HUES64 (cell line): ENCODE measurements at regions not wholly inside any gene's neighbourhood (a gene's known extent, or its start where the extent isn't known, plus 50 kb on each side); places are given as distances from the start of the nearest gene placed in this dataset.

Source experiments
- H3K27ac ChIP-seq: 2 replicates; pipeline ENCODE4 v1.7.0; 2013; ENCODE audit warnings: low read depth, low read length, inconsistent platforms
- H3K27me3 ChIP-seq: 2 replicates; pipeline ENCODE4 v1.6.1; 2013; ENCODE audit warnings: mild to moderate bottlenecking, low read length; ENCODE audit not compliant: insufficient read depth
- H3K36me3 ChIP-seq: 2 replicates; pipeline ENCODE4 v1.6.1; 2013; ENCODE audit warnings: mild to moderate bottlenecking, low read length; ENCODE audit not compliant: insufficient read depth
- H3K4me1 ChIP-seq: 2 replicates; pipeline ENCODE4 v1.6.1; 2013; ENCODE audit warnings: mild to moderate bottlenecking, low read length, moderate library complexity; ENCODE audit not compliant: insufficient read depth
- H3K4me3 ChIP-seq: 2 replicates; pipeline ENCODE4 v1.5.1; 2013; ENCODE audit warnings: mild to moderate bottlenecking, low read length, moderate library complexity
- H3K9ac ChIP-seq: 2 replicates; pipeline ENCODE4 v1.6.1; 2013; ENCODE audit warnings: mild to moderate bottlenecking, low read depth, low read length
- H3K9me3 ChIP-seq: 2 replicates; pipeline ENCODE4 v1.6.1; 2013; ENCODE audit warnings: low read depth, low read length; ENCODE audit not compliant: insufficient read depth
- WGBS: fragments of 150-250, 120-280 bp; methylation state at CpG from one replicate; pipeline ENCODE4 v1.1.7; 2013; ENCODE audit warnings: missing lambda C conversion rate; 5-methylcytosine and 5-hydroxymethylcytosine counted together

GRCh38 chr7:53965716-53966115, 576.5 kb upstream of the VSTM2A start:
- Histone ChIP-seq H3K4me3 (no peak overlapping the region), H3K27me3 (no peaks in the 10 kb centered on the region), H3K9ac (no peak overlapping the region), H3K36me3 (no peaks in the 10 kb centered on the region), H3K27ac (no peak overlapping the region), H3K9me3 (no peaks in the 10 kb centered on the region), H3K4me1 (no peaks in the 10 kb centered on the region)
- WGBS, result 93% methylated on average over 3 of the region's 3 CpGs

DNA sequence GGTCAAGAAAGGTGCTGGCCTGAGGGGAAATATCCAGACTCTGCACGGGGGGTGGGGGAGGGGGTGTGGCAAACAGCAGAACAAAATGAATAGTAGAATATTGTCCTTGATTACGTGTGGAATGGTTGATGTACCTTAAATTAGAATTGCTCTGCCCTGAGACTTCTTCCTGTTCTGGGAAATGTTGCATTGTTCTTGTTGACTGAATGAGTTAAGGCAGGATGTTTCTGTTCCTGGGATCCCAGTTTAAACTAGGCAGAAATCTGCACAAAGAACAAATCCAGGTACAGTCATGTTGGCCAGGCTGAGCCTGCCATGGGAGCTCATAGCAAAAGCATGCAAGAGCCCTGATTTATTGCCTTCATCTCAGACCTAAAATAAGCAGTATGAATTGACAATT, 558.7 kb upstream of the VSTM2A start:
- Histone ChIP-seq H3K4me3 (no peak overlapping the region), H3K36me3 (no peaks in the 10 kb centered on the region), H3K27ac (no peak overlapping the region), H3K9ac (no peak overlapping the region), H3K9me3 (no peaks in the 10 kb centered on the region), H3K27me3 (no peaks in the 10 kb centered on the region), H3K4me1 (no peaks in the 10 kb centered on the region)
- 92% methylated on average over 2 of the region's 2 CpGs for WGBS

DNA sequence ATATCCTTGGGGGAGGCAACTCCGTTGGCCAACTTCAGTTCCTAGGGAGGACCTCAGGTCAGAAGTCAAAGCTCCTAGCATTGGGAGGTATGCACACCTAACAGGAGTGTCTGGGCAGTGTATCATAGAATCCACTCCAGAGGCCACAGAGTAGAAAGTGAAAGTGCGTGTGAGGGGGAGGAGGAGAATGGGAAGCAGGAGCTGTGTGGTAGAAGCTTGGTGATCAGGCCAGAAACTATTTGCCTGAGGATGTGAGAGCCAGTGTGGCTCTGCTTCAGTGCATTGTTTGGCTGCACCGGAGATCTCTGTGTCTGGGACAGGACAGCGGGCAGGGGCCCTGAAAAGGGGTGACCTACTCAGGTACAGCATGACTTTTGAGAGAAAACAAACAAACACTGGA, 557.4 kb upstream of the VSTM2A start:
- H3K27ac ChIP-seq, result no peak overlapping the region
- 79% methylated on average over 4 of the region's 4 CpGs for WGBS
- no peaks in the 10 kb centered on the region for H3K4me1 ChIP-seq
- no peaks in the 10 kb centered on the region for H3K27me3 ChIP-seq
- H3K36me3 ChIP-seq, result no peaks in the 10 kb centered on the region
- no peaks in the 10 kb centered on the region for H3K9me3 ChIP-seq
- H3K9ac ChIP-seq, result no peak overlapping the region
- no peak overlapping the region for H3K4me3 ChIP-seq

- H3K27me3 ChIP-seq, result no peaks in the 10 kb centered on the region
- no peaks in the 10 kb centered on the region for H3K36me3 ChIP-seq
- no peak overlapping the region for H3K27ac ChIP-seq
- no peak overlapping the region for H3K9ac ChIP-seq
- H3K4me1 ChIP-seq, result no peaks in the 10 kb centered on the region
- H3K9me3 ChIP-seq, result no peaks in the 10 kb centered on the region
- WGBS, result 86% methylated on average over 1 of the region's 2 CpGs
- H3K4me3 ChIP-seq, result no peak overlapping the region
Observed at GRCh38 chr7:53988376-53988775, 553.8 kb upstream of the VSTM2A start.

- Histone ChIP-seq H3K27me3 (no peaks in the 10 kb centered on the region), H3K36me3 (no peaks in the 10 kb centered on the region), H3K9me3 (no peaks in the 10 kb centered on the region), H3K4me1 (no peaks in the 10 kb centered on the region), H3K9ac (no peak overlapping the region), H3K27ac (no peak overlapping the region), H3K4me3 (no peak overlapping the region)
- 94% methylated on average over 2 of the region's 3 CpGs for WGBS
Observed at GRCh38 chr7:53993224-53993623, 549.0 kb upstream of the VSTM2A start.

DNA sequence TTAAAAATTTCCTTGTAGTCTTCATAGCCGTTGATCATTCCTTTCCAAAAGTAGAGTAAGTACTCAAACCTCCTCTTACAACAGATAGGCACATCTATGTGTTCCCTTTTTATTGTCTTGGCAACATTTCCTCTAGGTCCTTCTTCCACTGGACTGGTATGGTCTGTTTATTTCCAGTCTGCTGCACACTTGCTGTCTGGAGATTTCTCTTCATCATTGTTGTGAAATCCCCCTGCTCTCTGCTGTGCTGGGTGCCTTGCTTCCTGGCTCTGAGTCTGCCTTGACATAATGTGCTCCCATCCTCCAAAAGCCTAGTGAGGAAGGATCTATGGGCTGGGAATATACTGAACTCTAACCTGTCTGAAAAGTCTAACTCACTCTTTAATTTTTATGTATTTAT, 545.3 kb upstream of the VSTM2A start:
- H3K27me3 ChIP-seq, result no peaks in the 10 kb centered on the region
- H3K4me1 ChIP-seq, result no peaks in the 10 kb centered on the region
- WGBS, result 100% methylated on average over 1 of the region's 1 CpG
- H3K27ac ChIP-seq, result no peak overlapping the region
- no peaks in the 10 kb centered on the region for H3K9me3 ChIP-seq
- no peaks in the 10 kb centered on the region for H3K36me3 ChIP-seq
- H3K9ac ChIP-seq, result no peak overlapping the region
- H3K4me3 ChIP-seq, result no peak overlapping the region

- peak overlapping the region; percentile 46; the same call in 1 of the 2 replicates for H3K27ac ChIP-seq
- H3K9me3 ChIP-seq, result no peaks in the 10 kb centered on the region
- no peak overlapping the region for H3K4me3 ChIP-seq
- no peaks in the 10 kb centered on the region for H3K27me3 ChIP-seq
- WGBS, result 84% methylated on average over 2 of the region's 2 CpGs
- H3K36me3 ChIP-seq, result no peaks in the 10 kb centered on the region
- H3K9ac ChIP-seq, result peak overlapping the region; percentile 33; the same call in 1 of the 2 replicates
- H3K4me1 ChIP-seq, result peaks cover 19% of the 10 kb centered on the region; the same call in 1 of the 2 replicates
Observed at GRCh38 chr7:54014765-54015164, 527.4 kb upstream of the VSTM2A start.

GRCh38 chr7:54015251-54015650, 526.9 kb upstream of the VSTM2A start:
- Histone ChIP-seq H3K9ac (peak overlapping the region; percentile 33; the same call in 1 of the 2 replicates), H3K4me3 (no peak overlapping the region), H3K27me3 (no peaks in the 10 kb centered on the region), H3K27ac (no peak overlapping the region; the same call in 1 of the 2 replicates), H3K4me1 (peaks cover 19% of the 10 kb centered on the region; the same call in 1 of the 2 replicates), H3K9me3 (no peaks in the 10 kb centered on the region), H3K36me3 (no peaks in the 10 kb centered on the region)
- WGBS, result 71% methylated on average over 1 of the region's 2 CpGs

DNA sequence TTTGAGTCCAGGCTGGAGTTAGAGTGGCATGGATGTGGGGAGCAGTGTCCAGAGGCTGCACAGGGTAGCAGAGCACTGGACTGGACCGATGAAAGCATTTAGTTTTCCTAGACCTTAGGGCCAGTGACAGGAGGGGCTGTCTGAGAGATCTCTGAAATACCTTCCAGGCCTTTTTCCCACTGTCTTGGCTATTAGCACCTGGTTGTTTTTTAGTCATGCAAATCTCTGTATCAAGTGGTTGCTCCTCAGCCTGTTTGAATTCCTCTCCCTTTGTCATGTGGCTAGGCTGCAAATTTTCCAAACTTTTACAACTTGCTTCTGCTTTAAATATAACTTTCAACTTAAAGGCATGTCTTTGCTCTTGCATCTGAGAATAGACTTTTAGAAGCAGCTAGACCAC, 504.3 kb upstream of the VSTM2A start:
- Histone ChIP-seq H3K4me3 (no peak overlapping the region), H3K36me3 (no peaks in the 10 kb centered on the region), H3K27me3 (no peaks in the 10 kb centered on the region), H3K27ac (no peak overlapping the region), H3K4me1 (no peaks in the 10 kb centered on the region), H3K9me3 (peaks cover 24% of the 10 kb centered on the region), H3K9ac (no peak overlapping the region)
- WGBS, result 75% methylated on average over 1 of the region's 1 CpG

DNA sequence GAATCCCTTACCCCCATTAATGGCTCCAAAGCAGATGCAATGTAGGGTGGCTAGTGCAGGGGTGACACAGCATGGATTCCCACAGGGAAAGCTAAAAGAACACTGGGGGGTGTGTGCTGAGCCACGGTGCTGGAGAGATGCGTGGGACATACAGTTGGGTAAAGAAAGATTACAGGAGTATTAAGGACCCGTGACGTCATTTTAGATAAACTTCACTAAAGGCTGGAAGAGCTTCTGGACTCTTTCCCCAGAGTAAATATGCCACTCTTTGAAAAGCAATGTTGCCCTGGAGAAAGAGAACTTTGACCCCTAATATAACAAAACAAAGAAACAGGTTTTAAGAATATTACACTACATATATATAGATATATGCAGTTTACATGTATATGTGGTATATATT, 481.5 kb upstream of the VSTM2A start:
- H3K9me3 ChIP-seq, result 0 out of 2 replicates have a peak, but pooled peaks cover 3% of the 10 kb centered on the region
- 81% methylated on average over 4 of the region's 4 CpGs for whole genome bisulfite sequencing
- no peak overlapping the region for H3K9ac ChIP-seq
- H3K27me3 ChIP-seq, result no peaks in the 10 kb centered on the region
- no peak overlapping the region for H3K27ac ChIP-seq
- H3K36me3 ChIP-seq, result no peaks in the 10 kb centered on the region
- no peaks in the 10 kb centered on the region for H3K4me1 ChIP-seq
- no peak overlapping the region for H3K4me3 ChIP-seq

DNA sequence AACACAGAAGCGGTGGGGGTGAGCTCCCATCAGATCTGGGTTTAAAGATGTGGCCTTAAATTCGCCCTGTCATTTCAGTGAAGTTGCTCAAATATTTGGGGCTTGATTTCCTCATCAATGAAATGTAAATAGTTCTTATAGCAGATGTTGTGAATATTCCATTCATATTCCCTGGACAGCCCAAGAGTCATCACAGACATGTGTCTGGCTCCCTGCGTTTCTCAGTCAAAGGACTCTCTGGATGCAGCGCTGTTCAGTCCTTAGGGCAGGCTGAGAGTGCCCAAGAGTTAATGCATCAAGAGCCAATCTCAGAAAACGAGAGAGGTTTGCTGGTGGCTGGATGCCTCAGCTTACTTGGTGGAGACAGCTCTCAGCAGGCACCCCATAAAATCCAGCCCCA, 475.5 kb upstream of the VSTM2A start:
- no peak overlapping the region for H3K9ac ChIP-seq
- H3K27ac ChIP-seq, result no peak overlapping the region
- H3K27me3 ChIP-seq, result no peaks in the 10 kb centered on the region
- H3K4me3 ChIP-seq, result no peak overlapping the region
- H3K9me3 ChIP-seq, result no peaks in the 10 kb centered on the region
- 96% methylated on average over 5 of the region's 5 CpGs for WGBS
- no peaks in the 10 kb centered on the region for H3K4me1 ChIP-seq
- no peaks in the 10 kb centered on the region for H3K36me3 ChIP-seq

DNA sequence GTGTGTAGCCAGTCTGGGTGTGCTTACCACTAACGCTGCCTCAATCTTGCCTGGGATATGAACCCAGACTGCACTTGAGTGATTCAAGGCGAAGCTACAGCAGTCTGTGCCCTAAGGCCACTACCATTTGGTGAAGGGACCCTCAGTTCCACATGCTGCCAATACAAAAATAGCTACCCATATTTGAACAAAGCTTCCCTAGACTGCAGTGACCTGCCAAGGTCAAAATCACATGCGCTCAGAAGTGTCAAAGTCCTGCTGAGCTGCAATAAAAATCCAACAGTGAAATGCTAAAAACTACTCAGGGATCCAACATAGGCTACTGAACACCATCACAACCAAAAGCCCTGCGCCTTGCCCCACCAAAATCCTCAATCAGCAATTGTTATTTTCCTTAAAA, 472.3 kb upstream of the VSTM2A start:
- Histone ChIP-seq H3K9me3 (no peaks in the 10 kb centered on the region), H3K4me1 (no peaks in the 10 kb centered on the region), H3K27me3 (no peaks in the 10 kb centered on the region), H3K36me3 (no peaks in the 10 kb centered on the region), H3K27ac (no peak overlapping the region), H3K4me3 (no peak overlapping the region), H3K9ac (no peak overlapping the region)
- WGBS, result 94% methylated on average over 4 of the region's 4 CpGs
